GM12878 (cell line): ENCODE measurements at regions not wholly inside any gene's neighbourhood (a gene's known extent, or its start where the extent isn't known, plus 50 kb on each side); places are given as distances from the start of the nearest gene placed in this dataset.

Experiments used
- ATAC-seq: fragments of 200-7000 bp; cut with Tn5 transposase; 3 replicates; pipeline ENCODE4 v1.9.1; 2020; ENCODE audit warnings: mild to moderate bottlenecking, moderate library complexity
- BruUV-seq: library from RNA; stranded (reverse); fragments of 400-500 nt; replicated peaks from 2 replicates; lab custom pipeline; 2021; lab: Mats Ljungman, UMichigan
- CTCF ChIA-PET: fragments of 300-600 bp; sonication (Branson Sonifier 250); formaldehyde crosslinking; extraction: SDS; loops from one replicate; lab custom pipeline; 2021; ENCODE audit warnings: inconsistent platforms; lab: Yijun Ruan, JAX
- POLR2A ChIA-PET: fragments of 350-600 bp; formaldehyde crosslinking; extraction: SDS; loops from one replicate; lab custom pipeline; 2021; ENCODE audit warnings: inconsistent platforms; lab: Charles Lee
- RAD21 ChIA-PET: fragments of 300-600 bp; sonication (Branson Sonifier 250); formaldehyde crosslinking; loops from one replicate; lab custom pipeline; 2023; ENCODE audit warnings: antibody characterized with exemption; ENCODE audit not compliant: unreplicated experiment; lab: Charles Lee
- SMC1A ChIA-PET: fragments of 300-600 bp; sonication (Branson Sonifier 250); formaldehyde crosslinking; loops from one replicate; lab custom pipeline; 2023; ENCODE audit not compliant: unreplicated experiment, uncharacterized antibody; lab: Charles Lee
- DNase-seq: peaks from one replicate; pipeline ENCODE4 v3.0.0-alpha.2; 2011; ENCODE audit warnings: low read depth, low spot score
- FAIRE-seq: peaks from 3 replicates; lab custom pipeline; 2011; peaks lifted over from hg19 to GRCh38; lab: Jason Lieb, UNC
- H2AFZ ChIP-seq: 2 replicates; pipeline ENCODE4 v1.6.0; 2011; ENCODE audit warnings: low read depth, low read length, control low read depth; ENCODE audit not compliant: control insufficient read depth
- H3K27ac ChIP-seq: 2 replicates; pipeline ENCODE4 v1.5.1; 2011; ENCODE audit warnings: control low read depth; ENCODE audit not compliant: control insufficient read depth, insufficient read depth
- H3K27me3 ChIP-seq, 2 experiments: replicated peaks in 1 of 2; 2 replicates each; pipeline versions ENCODE4 v1.6.0 to v1.6.1; 2011; ENCODE audit warnings: low read length in 1 of 2; ENCODE audit not compliant: control insufficient read depth in 2 of 2, insufficient read depth in 2 of 2
- H3K36me3 ChIP-seq, 2 experiments: 2 replicates each; pipeline ENCODE4 v1.5.1; 2011; ENCODE audit warnings: low read length in 1 of 2; ENCODE audit not compliant: control insufficient read depth in 2 of 2, insufficient read depth in 2 of 2
- H3K4me1 ChIP-seq: 2 replicates; pipeline ENCODE4 v1.6.1; 2011; ENCODE audit warnings: mild to moderate bottlenecking, low read length, moderate library complexity, mixed read lengths; ENCODE audit not compliant: control insufficient read depth, insufficient read depth
- H3K4me2 ChIP-seq: 2 replicates; pipeline ENCODE4 v1.6.0; 2011; ENCODE audit warnings: control low read depth; ENCODE audit not compliant: control insufficient read depth, insufficient read depth
- H3K4me3 ChIP-seq: fragments of 200-600 bp; sonication (generic); 2 replicates; pipeline ENCODE4 v1.5.1; 2016
- H3K79me2 ChIP-seq: 2 replicates; pipeline ENCODE4 v1.6.0; 2011; ENCODE audit warnings: low read length; ENCODE audit not compliant: control insufficient read depth, insufficient read depth
- H3K9ac ChIP-seq: 2 replicates; pipeline ENCODE4 v1.8.0; 2011; ENCODE audit warnings: low read length, control low read depth, mixed read lengths; ENCODE audit not compliant: control insufficient read depth, insufficient read depth
- H3K9me3 ChIP-seq: replicated peaks from 3 replicates; pipeline ENCODE4 v1.5.1; 2011; ENCODE audit warnings: mild to moderate bottlenecking, low read length; ENCODE audit not compliant: control insufficient read depth, insufficient read depth
- H4K20me1 ChIP-seq: 2 replicates; pipeline ENCODE4 v1.6.0; 2011; ENCODE audit not compliant: control insufficient read depth, insufficient read depth
- NBN ChIP-seq: fragments of 450-650 bp; IDR thresholded peaks from 2 replicates; pipeline ENCODE4 v1.6.1; 2016
- NR2F1 ChIP-seq: fragments of 450-650 bp; conservative IDR thresholded peaks from 2 replicates; pipeline ENCODE4 v1.6.1; 2017; ENCODE audit warnings: mild to moderate bottlenecking
- POLR2AphosphoS5 ChIP-seq: IDR thresholded peaks from 2 replicates; pipeline ENCODE4 v1.6.1; 2011; ENCODE audit warnings: mild to moderate bottlenecking, low read length, inconsistent platforms
- SPI1 ChIP-seq: IDR thresholded peaks from 2 replicates; pipeline ENCODE4 v1.6.1; 2011; ENCODE audit warnings: low read depth, mild to moderate bottlenecking, low read length, moderate library complexity, borderline replicate concordance; ENCODE audit not compliant: insufficient read depth
- WRNIP1 ChIP-seq: IDR thresholded peaks from 2 replicates; pipeline ENCODE4 v1.6.1; 2011; ENCODE audit warnings: low read depth, low read length, improper control_type of control experiment, borderline replicate concordance
- WGBS: methylation state at CpG from one replicate; pipeline ENCODE4 v1.1.6; 2016; ENCODE audit warnings: low lambda C conversion rate; ENCODE audit not compliant: insufficient replicate concordance, insufficient coverage; ENCODE audit errors: missing lambda C conversion rate; 5-methylcytosine and 5-hydroxymethylcytosine counted together
- in situ Hi-C: fragments of 300-500 bp; cut with MboI; formaldehyde crosslinking; loops from 9 replicates; pipeline ENCODE4 v1.14.3; 2018; ENCODE audit warnings: mixed read lengths
- intact Hi-C: fragments of 100-400 bp; cut with micrococcal nuclease; formaldehyde crosslinking; loops from one replicate; pipeline ENCODE4 v1.14.2; 2022; ENCODE audit not compliant: unreplicated experiment
- TF ChIP-seq, protein P1 (sequence below): fragments of 450-650 bp; IDR thresholded peaks from 2 replicates; pipeline ENCODE4 v1.6.1; 2017; ENCODE audit warnings: mild to moderate bottlenecking, moderate library complexity
- TF ChIP-seq, protein P2 (sequence below): fragments of 450-650 bp; IDR thresholded peaks from 2 replicates; pipeline ENCODE4 v1.6.1; 2016; ENCODE audit warnings: mild to moderate bottlenecking
- TF ChIP-seq, protein P3 (sequence below): IDR thresholded peaks from 2 replicates; pipeline ENCODE4 v1.6.1; 2012; ENCODE audit warnings: low read length, inconsistent platforms
- TF ChIP-seq, protein P4 (sequence below): fragments of 450-650 bp; IDR thresholded peaks from 2 replicates; pipeline ENCODE4 v1.6.1; 2017; ENCODE audit warnings: mild to moderate bottlenecking

DNA sequence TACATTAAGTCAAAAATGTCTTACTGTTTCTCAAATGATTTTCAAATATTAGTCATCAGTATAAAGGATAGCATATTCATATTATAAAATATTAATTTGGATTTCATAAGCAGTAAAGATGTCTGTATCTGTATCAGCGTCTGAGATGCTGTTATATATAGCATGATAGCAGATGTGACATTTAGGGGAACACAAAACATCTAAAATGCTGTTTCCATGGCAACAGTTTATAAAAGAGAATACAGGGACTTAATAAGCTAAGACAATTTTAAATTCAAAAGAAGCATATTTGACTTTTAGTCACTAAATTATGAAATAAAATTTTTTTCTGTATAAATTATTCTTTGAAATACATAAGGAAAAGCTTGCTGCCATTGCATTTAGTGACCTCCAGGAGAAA lies 432.2 kb downstream of the PDGFC start:
- ChIA-PET POLR2A (no interaction called here), RAD21 (no interaction called here), CTCF (interaction anchor here (0.7 kb wide), 1 partner anchor 10 kb away, joined by 3 read pairs; no protein-coding TSS in a partner anchor), SMC1A (no interaction called here)
- no peaks in the 10 kb centered on the region for H3K79me2 ChIP-seq
- no peaks in the 10 kb centered on the region for H3K9me3 ChIP-seq
- no peak for DNase-seq
- FAIRE-seq, result no peak
- 4% methylated on average over 1 of the region's 1 CpG for WGBS
- no peak for TF ChIP-seq SPI1
- no peak for TF ChIP-seq WRNIP1
- TF ChIP-seq, protein P1, sequence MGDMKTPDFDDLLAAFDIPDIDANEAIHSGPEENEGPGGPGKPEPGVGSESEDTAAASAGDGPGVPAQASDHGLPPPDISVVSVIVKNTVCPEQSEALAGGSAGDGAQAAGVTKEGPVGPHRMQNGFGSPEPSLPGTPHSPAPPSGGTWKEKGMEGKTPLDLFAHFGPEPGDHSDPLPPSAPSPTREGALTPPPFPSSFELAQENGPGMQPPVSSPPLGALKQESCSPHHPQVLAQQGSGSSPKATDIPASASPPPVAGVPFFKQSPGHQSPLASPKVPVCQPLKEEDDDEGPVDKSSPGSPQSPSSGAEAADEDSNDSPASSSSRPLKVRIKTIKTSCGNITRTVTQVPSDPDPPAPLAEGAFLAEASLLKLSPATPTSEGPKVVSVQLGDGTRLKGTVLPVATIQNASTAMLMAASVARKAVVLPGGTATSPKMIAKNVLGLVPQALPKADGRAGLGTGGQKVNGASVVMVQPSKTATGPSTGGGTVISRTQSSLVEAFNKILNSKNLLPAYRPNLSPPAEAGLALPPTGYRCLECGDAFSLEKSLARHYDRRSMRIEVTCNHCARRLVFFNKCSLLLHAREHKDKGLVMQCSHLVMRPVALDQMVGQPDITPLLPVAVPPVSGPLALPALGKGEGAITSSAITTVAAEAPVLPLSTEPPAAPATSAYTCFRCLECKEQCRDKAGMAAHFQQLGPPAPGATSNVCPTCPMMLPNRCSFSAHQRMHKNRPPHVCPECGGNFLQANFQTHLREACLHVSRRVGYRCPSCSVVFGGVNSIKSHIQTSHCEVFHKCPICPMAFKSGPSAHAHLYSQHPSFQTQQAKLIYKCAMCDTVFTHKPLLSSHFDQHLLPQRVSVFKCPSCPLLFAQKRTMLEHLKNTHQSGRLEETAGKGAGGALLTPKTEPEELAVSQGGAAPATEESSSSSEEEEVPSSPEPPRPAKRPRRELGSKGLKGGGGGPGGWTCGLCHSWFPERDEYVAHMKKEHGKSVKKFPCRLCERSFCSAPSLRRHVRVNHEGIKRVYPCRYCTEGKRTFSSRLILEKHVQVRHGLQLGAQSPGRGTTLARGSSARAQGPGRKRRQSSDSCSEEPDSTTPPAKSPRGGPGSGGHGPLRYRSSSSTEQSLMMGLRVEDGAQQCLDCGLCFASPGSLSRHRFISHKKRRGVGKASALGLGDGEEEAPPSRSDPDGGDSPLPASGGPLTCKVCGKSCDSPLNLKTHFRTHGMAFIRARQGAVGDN, result no peak
- TF ChIP-seq NR2F1, result no peak
- TF ChIP-seq, protein P2, sequence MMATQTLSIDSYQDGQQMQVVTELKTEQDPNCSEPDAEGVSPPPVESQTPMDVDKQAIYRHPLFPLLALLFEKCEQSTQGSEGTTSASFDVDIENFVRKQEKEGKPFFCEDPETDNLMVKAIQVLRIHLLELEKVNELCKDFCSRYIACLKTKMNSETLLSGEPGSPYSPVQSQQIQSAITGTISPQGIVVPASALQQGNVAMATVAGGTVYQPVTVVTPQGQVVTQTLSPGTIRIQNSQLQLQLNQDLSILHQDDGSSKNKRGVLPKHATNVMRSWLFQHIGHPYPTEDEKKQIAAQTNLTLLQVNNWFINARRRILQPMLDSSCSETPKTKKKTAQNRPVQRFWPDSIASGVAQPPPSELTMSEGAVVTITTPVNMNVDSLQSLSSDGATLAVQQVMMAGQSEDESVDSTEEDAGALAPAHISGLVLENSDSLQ, result no peak
- TF ChIP-seq, protein P3, sequence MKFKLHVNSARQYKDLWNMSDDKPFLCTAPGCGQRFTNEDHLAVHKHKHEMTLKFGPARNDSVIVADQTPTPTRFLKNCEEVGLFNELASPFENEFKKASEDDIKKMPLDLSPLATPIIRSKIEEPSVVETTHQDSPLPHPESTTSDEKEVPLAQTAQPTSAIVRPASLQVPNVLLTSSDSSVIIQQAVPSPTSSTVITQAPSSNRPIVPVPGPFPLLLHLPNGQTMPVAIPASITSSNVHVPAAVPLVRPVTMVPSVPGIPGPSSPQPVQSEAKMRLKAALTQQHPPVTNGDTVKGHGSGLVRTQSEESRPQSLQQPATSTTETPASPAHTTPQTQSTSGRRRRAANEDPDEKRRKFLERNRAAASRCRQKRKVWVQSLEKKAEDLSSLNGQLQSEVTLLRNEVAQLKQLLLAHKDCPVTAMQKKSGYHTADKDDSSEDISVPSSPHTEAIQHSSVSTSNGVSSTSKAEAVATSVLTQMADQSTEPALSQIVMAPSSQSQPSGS, result no peak
- no peak for TF ChIP-seq NBN
- TF ChIP-seq, protein P4, sequence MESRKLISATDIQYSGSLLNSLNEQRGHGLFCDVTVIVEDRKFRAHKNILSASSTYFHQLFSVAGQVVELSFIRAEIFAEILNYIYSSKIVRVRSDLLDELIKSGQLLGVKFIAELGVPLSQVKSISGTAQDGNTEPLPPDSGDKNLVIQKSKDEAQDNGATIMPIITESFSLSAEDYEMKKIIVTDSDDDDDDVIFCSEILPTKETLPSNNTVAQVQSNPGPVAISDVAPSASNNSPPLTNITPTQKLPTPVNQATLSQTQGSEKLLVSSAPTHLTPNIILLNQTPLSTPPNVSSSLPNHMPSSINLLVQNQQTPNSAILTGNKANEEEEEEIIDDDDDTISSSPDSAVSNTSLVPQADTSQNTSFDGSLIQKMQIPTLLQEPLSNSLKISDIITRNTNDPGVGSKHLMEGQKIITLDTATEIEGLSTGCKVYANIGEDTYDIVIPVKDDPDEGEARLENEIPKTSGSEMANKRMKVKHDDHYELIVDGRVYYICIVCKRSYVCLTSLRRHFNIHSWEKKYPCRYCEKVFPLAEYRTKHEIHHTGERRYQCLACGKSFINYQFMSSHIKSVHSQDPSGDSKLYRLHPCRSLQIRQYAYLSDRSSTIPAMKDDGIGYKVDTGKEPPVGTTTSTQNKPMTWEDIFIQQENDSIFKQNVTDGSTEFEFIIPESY, result no peak
- TF ChIP-seq POLR2AphosphoS5, result no peak
- no peak overlapping the region for H2AFZ ChIP-seq
- H3K36me3 ChIP-seq, result no peaks in the 10 kb centered on the region
- intact Hi-C loops (no loop called here), in situ Hi-C loops (no loop called here)
- H3K4me3 ChIP-seq, result no peak overlapping the region
- no peak overlapping the region for H3K4me2 ChIP-seq
- no peak overlapping the region for H3K9ac ChIP-seq
- BruUV-seq, result no TSS peak
- no peaks in the 10 kb centered on the region; a peak in 1 of 4 replicates for H3K27me3 ChIP-seq
- no peak overlapping the region for H3K27ac ChIP-seq
- ATAC-seq, result no peak
- no peaks in the 10 kb centered on the region for H4K20me1 ChIP-seq
- H3K4me1 ChIP-seq, result no peaks in the 10 kb centered on the region
